ENCODE measurements at regions not wholly inside any gene's neighbourhood (a gene's known extent, or its start where the extent isn't known, plus 50 kb on each side); places are given as distances from the start of the nearest gene placed in this dataset.

- TF ChIP-seq CTCF (IDR thresholded peaks at IDR 0.05; ENCODE audit: borderline replicate concordance, extremely low read depth, low read length, poor library complexity, severe bottlenecking) (peak; percentile 61), EZH2 (IDR thresholded peaks at IDR 0.05; ENCODE audit: borderline replicate concordance, low read depth, low read length, severe bottlenecking) (no peak)
Measured at GRCh38 chr14:95452176-95452892, 64.1 kb downstream of the SYNE3 start.

Measured in DND-41 (cell line).